Thyroid gland (tissue), 4 donors: ENCODE measurements at regions not wholly inside any gene's neighbourhood (a gene's known extent, or its start where the extent isn't known, plus 50 kb on each side); places are given as distances from the start of the nearest gene placed in this dataset.

Experiments
- CTCF ChIP-seq, 6 experiments: fragments of 200-600 bp in 3 of 6; fragments of 450-650 bp in 3 of 6; sonication (generic) in 3 of 6; IDR thresholded peaks; one replicate each; pipeline ENCODE4 v1.5.1; 2016 to 2019; ENCODE audit warnings: antibody characterized with exemption in 6 of 6, mild to moderate bottlenecking in 2 of 6, inconsistent platforms in 1 of 6, moderate library complexity in 1 of 6
- POLR2A ChIP-seq, 2 donors: fragments of 450-650 bp; IDR thresholded peaks; one replicate each; pipeline ENCODE4 v1.6.1; 2017; ENCODE audit warnings: antibody characterized with exemption in 2 of 2, mild to moderate bottlenecking in 2 of 2, moderate library complexity in 1 of 2

GRCh38 chr5:115388240-115388639 is 91.8 kb upstream of the CCDC112 start:
- no peak for TF ChIP-seq POLR2A (IDR thresholded peaks at IDR 0.05)
- TF ChIP-seq CTCF (IDR thresholded peaks at IDR 0.05): no peak
